NCI-H82 treated with DMSO at 0.1 percent for 48 hours (cell line): ENCODE measurements at regions not wholly inside any gene's neighbourhood (a gene's known extent, or its start where the extent isn't known, plus 50 kb on each side); places are given as distances from the start of the nearest gene placed in this dataset.

Experiments used
- DNase-seq: peaks from one replicate; lab custom pipeline; 2025; ENCODE audit not compliant: unreplicated experiment; lab: John Stamatoyannopoulos, UW

- no peak for DNase-seq
These were observed 53.4 kb upstream of the PRKACB start for GRCh38 chr1:84090447-84091245.

GRCh38 chr1:84089867-84090266 lies 54.2 kb upstream of the PRKACB start:
- DNase-seq, result no peak

GRCh38 chr1:84089465-84089864 lies 54.6 kb upstream of the PRKACB start:
- no peak for DNase-seq

GRCh38 chr1:84086616-84087015 lies 57.5 kb upstream of the PRKACB start:
- no peak for DNase-seq

GRCh38 chr1:84086189-84086588 lies 57.9 kb upstream of the PRKACB start:
- DNase-seq, result no peak

- DNase-seq, result peak; percentile 84
These were observed 60.8 kb upstream of the PRKACB start for GRCh38 chr1:84083307-84083706.

- peak; percentile 23 for DNase-seq
These were observed 65.2 kb upstream of the PRKACB start for GRCh38 chr1:84078842-84079202.

- DNase-seq, result no peak
These were observed 65.8 kb upstream of the PRKACB start for GRCh38 chr1:84078108-84078841.

GRCh38 chr1:84077476-84078107 lies 66.5 kb upstream of the PRKACB start:
- peak; percentile 79 for DNase-seq

GRCh38 chr1:84073266-84073665 lies 70.8 kb upstream of the PRKACB start:
- no peak for DNase-seq

- DNase-seq, result no peak
These were observed 70.4 kb upstream of the TTLL7 start for GRCh38 chr1:84069236-84069845.

- DNase-seq, result no peak
These were observed 63.6 kb upstream of the TTLL7 start for GRCh38 chr1:84062496-84062895.

- no peak for DNase-seq
These were observed 62.4 kb upstream of the TTLL7 start for GRCh38 chr1:84061336-84061735.

GRCh38 chr1:84060781-84061180 lies 61.8 kb upstream of the TTLL7 start:
- no peak for DNase-seq

GRCh38 chr1:84048820-84049219 lies 49.9 kb upstream of the TTLL7 start:
- no peak for DNase-seq
